Right cardiac atrium (tissue), 5 donors: ENCODE measurements at regions not wholly inside any gene's neighbourhood (a gene's known extent, or its start where the extent isn't known, plus 50 kb on each side); places are given as distances from the start of the nearest gene placed in this dataset.
A peak's percentile ranks its signal among the peaks of the same experiment; 100 is the strongest.

Experiments
- ATAC-seq, 2 donors: fragments of 200-7000 bp; cut with Tn5 transposase; one replicate each; pipeline versions ENCODE4 v1.8.0 to v1.9.1; 2020; ENCODE audit warnings: moderate library complexity in 2 of 2, mild to moderate bottlenecking in 1 of 2
- DNase-seq, 3 donors: peaks; one replicate each; pipeline ENCODE4 v3.0.0-alpha.2; 2020
- H3K27ac ChIP-seq: one replicate; pipeline ENCODE4 v1.5.1; 2013; ENCODE audit warnings: mild to moderate bottlenecking, low read length, control low read depth, moderate library complexity
- H3K27me3 ChIP-seq: one replicate; pipeline ENCODE4 v1.6.1; 2013; ENCODE audit not compliant: control insufficient read depth, insufficient read depth
- H3K4me1 ChIP-seq: one replicate; pipeline ENCODE4 v1.6.1; 2013; ENCODE audit warnings: low read length; ENCODE audit not compliant: control insufficient read depth, insufficient read depth
- H3K4me3 ChIP-seq: one replicate; pipeline ENCODE4 v1.5.1; 2013; ENCODE audit warnings: low read length, control low read depth
- H3K9me3 ChIP-seq: one replicate; pipeline ENCODE4 v1.6.1; 2013; ENCODE audit warnings: low read length; ENCODE audit not compliant: control insufficient read depth
- WGBS: extraction: QIAGEN DNeasy Blood & Tissue Kit; methylation state at CpG from one replicate; pipeline ENCODE4 v1.1.7; 2013; 5-methylcytosine and 5-hydroxymethylcytosine counted together
- intact Hi-C, 4 donors: fragments of 100-400 bp; cut with DNase I; formaldehyde crosslinking; loops; one replicate each; pipeline versions ENCODE4 v1.11.0 to v1.14.0; 2022 to 2023
- donor health status: healthy with polysubstance abuse.
- donor health status: DM: no; HTN: yes; CAD: no.
- donor health status: DM: no; HTN: no; CAD: no.
- donor health status: DM: no; HTN: yes; CAD: no; lungs with severe emphysema.
- donor health status: DM: yes; HTN: yes; CAD: no.

GRCh38 chr7:142405122-142405765 lies 147.4 kb upstream of the PRSS58 start:
- Histone ChIP-seq H3K4me1 (no peaks in the 10 kb centered on the region), H3K27me3 (no peaks in the 10 kb centered on the region), H3K9me3 (no peaks in the 10 kb centered on the region), H3K27ac (no peak overlapping the region), H3K4me3 (no peak overlapping the region)
- WGBS, result 77% methylated on average over 7 of the region's 7 CpGs
- ATAC-seq (peak in 1 of 2 donors; percentile 16), DNase-seq (no peak)
- intact Hi-C loops, result no loop called here

DNA sequence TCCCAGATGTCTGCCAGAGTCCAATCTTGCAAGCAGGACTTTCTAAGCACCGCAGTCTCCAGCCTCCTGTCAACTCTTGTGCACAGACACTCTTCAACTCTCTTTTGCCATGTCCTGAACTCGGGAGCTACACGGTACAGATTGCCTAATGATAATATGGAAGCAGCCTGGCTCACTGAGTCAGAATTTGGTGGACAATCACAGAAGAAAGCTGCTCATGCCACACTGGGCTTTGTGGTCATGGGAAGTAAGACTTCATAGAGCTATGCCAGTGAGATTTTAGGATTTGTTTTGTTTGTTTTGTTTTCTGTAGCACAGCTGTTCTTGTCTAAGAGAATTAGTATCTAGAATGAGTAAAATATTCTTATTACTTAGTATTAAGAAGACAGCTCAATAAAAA lies 144.1 kb upstream of the PRSS58 start:
- ATAC-seq, result no peak
- no peak overlapping the region for H3K4me3 ChIP-seq
- intact Hi-C loops, result no loop called here
- H3K4me1 ChIP-seq, result no peaks in the 10 kb centered on the region
- H3K27me3 ChIP-seq, result no peaks in the 10 kb centered on the region
- H3K27ac ChIP-seq, result no peak overlapping the region
- 59% methylated on average over 3 of the region's 3 CpGs for WGBS
- no peaks in the 10 kb centered on the region for H3K9me3 ChIP-seq
- no peak for DNase-seq

- ATAC-seq, result no peak
- DNase-seq, result no peak
- intact Hi-C loops, result no loop called here
- no peaks in the 10 kb centered on the region for H3K9me3 ChIP-seq
- no peaks in the 10 kb centered on the region for H3K27me3 ChIP-seq
- 66% methylated on average over 5 of the region's 5 CpGs for WGBS
- H3K4me1 ChIP-seq, result no peaks in the 10 kb centered on the region
- no peak overlapping the region for H3K27ac ChIP-seq
- H3K4me3 ChIP-seq, result no peak overlapping the region
Measured at GRCh38 chr7:142400042-142400533, 142.2 kb upstream of the PRSS58 start.

DNA sequence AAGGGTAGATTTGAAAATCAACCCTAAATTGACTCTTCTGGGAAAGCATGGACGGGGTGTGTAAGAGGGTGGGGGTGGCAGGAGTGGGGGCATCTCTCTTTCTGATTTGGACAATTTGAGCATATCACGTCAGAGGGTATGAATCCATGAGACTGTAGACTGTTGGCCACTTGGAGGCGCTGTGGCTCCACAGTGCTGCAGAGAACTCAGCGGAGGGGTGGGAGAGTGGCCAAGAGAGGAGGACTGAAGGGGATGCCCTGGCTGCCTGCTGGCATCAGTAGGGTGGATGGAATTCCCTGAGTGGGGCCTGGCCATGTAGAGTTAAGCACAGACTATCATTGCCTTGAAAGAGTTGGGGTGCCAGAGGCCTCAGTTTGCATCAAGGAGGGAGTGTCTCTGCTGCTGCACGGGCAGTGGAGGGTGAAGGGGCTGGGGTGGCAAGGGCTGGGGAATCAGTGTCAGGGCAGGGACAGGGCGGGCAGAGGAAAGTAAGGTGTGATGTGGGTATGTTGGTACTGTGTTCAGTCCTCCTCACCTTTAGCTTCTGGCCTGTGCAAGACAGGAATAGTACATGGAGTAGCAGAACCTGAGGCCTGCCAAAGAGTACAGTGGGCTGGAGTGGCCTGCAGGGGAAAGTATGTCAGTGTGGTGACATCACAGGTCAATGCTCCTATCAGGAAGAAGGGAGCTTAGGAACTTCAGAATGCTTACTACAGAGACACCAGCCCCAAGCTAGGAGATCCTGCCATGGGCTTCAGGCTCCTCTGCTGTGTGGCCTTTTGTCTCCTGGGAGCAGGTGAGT lies 133.5 kb upstream of the PRSS58 start:
- no peak for ATAC-seq
- DNase-seq, result peak in 1 of 3 donors; percentile 74
- Histone ChIP-seq H3K4me3 (no peak overlapping the region), H3K27me3 (no peaks in the 10 kb centered on the region), H3K9me3 (no peaks in the 10 kb centered on the region), H3K27ac (no peak overlapping the region), H3K4me1 (peaks cover 2% of the 10 kb centered on the region)
- WGBS, result 58% methylated on average over 6 of the region's 6 CpGs
- intact Hi-C loops, result no loop called here

GRCh38 chr7:142389544-142389943 lies 131.7 kb upstream of the PRSS58 start:
- 46% methylated on average over 7 of the region's 7 CpGs for WGBS
- H3K27me3 ChIP-seq, result no peaks in the 10 kb centered on the region
- no peaks in the 10 kb centered on the region for H3K9me3 ChIP-seq
- ATAC-seq (no peak), DNase-seq (no peak)
- no peak overlapping the region for H3K4me3 ChIP-seq
- intact Hi-C loops, result no loop called here
- H3K27ac ChIP-seq, result no peak overlapping the region
- H3K4me1 ChIP-seq, result peaks cover 3% of the 10 kb centered on the region

DNA sequence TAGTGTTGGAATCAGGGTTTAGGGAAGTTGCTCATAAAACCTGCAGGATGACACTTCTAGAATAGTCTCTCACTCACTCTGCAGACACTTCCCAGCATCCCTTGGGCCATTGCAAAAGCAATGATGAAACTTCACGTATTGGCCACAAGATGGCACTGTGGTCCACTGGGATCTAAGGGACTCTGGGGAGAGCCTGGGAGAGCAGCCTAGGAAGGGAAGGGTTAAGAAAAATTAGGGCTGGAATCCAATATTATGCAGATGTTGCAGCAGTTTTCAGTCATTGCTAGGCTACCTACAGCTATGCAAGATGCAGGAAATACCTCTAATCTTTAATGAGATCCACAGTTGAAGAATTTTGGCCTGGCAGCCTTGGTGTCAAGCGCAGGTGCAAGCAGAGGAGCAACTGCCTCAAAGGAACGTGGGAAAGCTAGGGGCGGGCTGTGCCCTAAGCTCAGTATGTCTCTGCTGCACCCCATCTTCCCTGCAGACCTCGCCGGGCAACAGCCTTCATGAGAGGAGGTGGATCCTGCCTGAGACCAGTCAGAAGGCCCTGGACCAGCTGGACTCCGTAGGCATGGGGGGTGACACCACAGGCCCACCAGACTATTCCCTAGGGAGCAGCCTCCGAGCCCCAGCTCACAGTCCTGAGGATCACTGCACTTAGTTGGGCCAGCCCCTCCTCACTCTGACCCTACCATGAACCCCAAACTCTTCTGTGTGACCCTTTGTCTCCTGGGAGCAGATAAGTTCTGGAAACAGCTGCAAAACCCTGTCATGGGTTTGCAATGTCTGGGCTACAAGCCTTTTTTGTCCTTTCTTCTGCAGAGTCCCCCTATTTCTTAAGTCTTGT lies 127.9 kb upstream of the PRSS58 start:
- Histone ChIP-seq H3K27me3 (no peaks in the 10 kb centered on the region), H3K27ac (no peak overlapping the region), H3K4me1 (peaks cover 3% of the 10 kb centered on the region), H3K9me3 (no peaks in the 10 kb centered on the region), H3K4me3 (no peak overlapping the region)
- DNase-seq (peak; percentile 31 to 74 (median 59)), ATAC-seq (peak; percentile 86 to 89)
- 38% methylated on average over 8 of the region's 8 CpGs for WGBS
- intact Hi-C loops, result no loop called here

DNA sequence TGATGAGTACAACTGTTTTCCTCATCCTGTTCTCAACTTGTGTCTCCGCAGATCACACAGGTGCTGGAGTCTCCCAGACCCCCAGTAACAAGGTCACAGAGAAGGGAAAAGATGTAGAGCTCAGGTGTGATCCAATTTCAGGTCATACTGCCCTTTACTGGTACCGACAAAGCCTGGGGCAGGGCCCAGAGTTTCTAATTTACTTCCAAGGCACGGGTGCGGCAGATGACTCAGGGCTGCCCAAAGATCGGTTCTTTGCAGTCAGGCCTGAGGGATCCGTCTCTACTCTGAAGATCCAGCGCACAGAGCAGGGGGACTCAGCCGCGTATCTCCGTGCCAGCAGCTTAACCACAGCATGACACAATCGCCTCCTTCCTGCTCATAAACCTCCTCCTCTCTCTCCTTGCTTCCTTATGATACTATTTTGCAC lies 126.7 kb upstream of the PRSS58 start:
- H3K27ac ChIP-seq, result no peak overlapping the region
- 58% methylated on average over 11 of the region's 11 CpGs for WGBS
- no peaks in the 10 kb centered on the region for H3K9me3 ChIP-seq
- peaks cover 3% of the 10 kb centered on the region for H3K4me1 ChIP-seq
- intact Hi-C loops, result no loop called here
- ATAC-seq (no peak), DNase-seq (no peak)
- no peaks in the 10 kb centered on the region for H3K27me3 ChIP-seq
- no peak overlapping the region for H3K4me3 ChIP-seq

- H3K27ac ChIP-seq, result no peak overlapping the region
- no peaks in the 10 kb centered on the region for H3K9me3 ChIP-seq
- peaks cover 3% of the 10 kb centered on the region for H3K4me1 ChIP-seq
- 75% methylated on average over 6 of the region's 6 CpGs for WGBS
- DNase-seq (no peak), ATAC-seq (no peak)
- intact Hi-C loops, result no loop called here
- no peak overlapping the region for H3K4me3 ChIP-seq
- H3K27me3 ChIP-seq, result no peaks in the 10 kb centered on the region
Measured at GRCh38 chr7:142383841-142384492, 126.1 kb upstream of the PRSS58 start.

DNA sequence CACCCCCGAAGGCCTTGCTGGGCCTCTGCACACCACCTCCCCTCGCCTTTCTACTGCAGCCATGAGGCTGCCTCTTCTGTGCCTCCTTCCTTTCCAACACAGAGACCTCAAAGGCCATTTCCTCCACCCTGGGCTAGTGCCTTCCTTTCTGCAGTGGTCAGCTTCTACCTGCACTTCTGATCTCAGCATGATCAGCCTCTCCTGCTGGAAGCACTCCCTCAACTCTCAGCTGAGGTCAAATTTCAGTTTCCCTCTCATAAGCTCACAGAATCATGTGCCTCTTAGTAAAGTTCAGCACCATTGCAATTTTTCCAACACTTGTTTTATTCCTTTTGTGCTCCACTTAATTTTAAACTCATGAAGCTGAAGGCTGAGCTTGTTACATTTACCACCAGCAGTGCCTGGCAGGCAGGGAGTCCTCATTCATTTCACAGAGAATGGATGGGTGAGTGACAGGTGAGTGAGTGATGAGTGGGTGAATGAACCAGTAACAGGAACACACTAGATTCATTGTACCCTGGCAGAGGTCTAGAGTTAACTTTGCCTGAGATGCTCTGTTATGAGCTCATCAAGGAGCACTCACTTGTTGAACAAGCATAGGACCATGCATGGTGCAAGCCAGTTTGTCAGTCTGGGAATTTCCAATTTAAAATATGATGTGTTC lies 124.0 kb upstream of the PRSS58 start:
- no peaks in the 10 kb centered on the region for H3K27me3 ChIP-seq
- WGBS, result 84% methylated on average over 2 of the region's 2 CpGs
- ATAC-seq (no peak), DNase-seq (no peak)
- no peaks in the 10 kb centered on the region for H3K9me3 ChIP-seq
- intact Hi-C loops, result no loop called here
- peaks cover 3% of the 10 kb centered on the region for H3K4me1 ChIP-seq
- H3K27ac ChIP-seq, result no peak overlapping the region
- H3K4me3 ChIP-seq, result no peak overlapping the region

- ATAC-seq (no peak), DNase-seq (no peak)
- Histone ChIP-seq H3K4me3 (no peak overlapping the region), H3K27me3 (no peaks in the 10 kb centered on the region), H3K9me3 (no peaks in the 10 kb centered on the region), H3K4me1 (no peaks in the 10 kb centered on the region), H3K27ac (no peak overlapping the region)
- intact Hi-C loops, result no loop called here
- WGBS, result 39% methylated on average over 3 of the region's 3 CpGs
Measured at GRCh38 chr7:142380069-142380468, 122.2 kb upstream of the PRSS58 start.
